ENCODE measurements at regions not wholly inside any gene's neighbourhood (a gene's known extent, or its start where the extent isn't known, plus 50 kb on each side); places are given as distances from the start of the nearest gene placed in this dataset.

- no peak for DNase-seq (ENCODE audit: low read depth)
These were observed 157.8 kb downstream of the CYRIA start for GRCh38 chr2:16507655-16508489.

- no peak for DNase-seq (ENCODE audit: low read depth)
These were observed 159.3 kb downstream of the CYRIA start for GRCh38 chr2:16506366-16506765.

GRCh38 chr2:16496426-16497388 lies 168.9 kb downstream of the CYRIA start:
- DNase-seq (ENCODE audit: low read depth) = no peak

GRCh38 chr2:16495509-16496208 lies 170.0 kb downstream of the CYRIA start:
- DNase-seq (ENCODE audit: low read depth) = no peak

GRCh38 chr2:16494836-16495508 lies 170.7 kb downstream of the CYRIA start:
- no peak for DNase-seq (ENCODE audit: low read depth)

GRCh38 chr2:16493788-16494187 lies 171.8 kb downstream of the CYRIA start:
- DNase-seq (ENCODE audit: low read depth) = no peak

GRCh38 chr2:16487686-16488085 lies 177.9 kb downstream of the CYRIA start:
- no peak for DNase-seq (ENCODE audit: low read depth)

- DNase-seq (ENCODE audit: low read depth) = no peak
These were observed 180.4 kb downstream of the CYRIA start for GRCh38 chr2:16485251-16485650.

GRCh38 chr2:16482460-16482859 lies 183.2 kb downstream of the CYRIA start:
- DNase-seq (ENCODE audit: low read depth) = no peak

GRCh38 chr2:16481351-16481750 lies 184.3 kb downstream of the CYRIA start:
- DNase-seq (ENCODE audit: low read depth) = no peak

GRCh38 chr2:16479721-16480120 lies 185.9 kb downstream of the CYRIA start:
- DNase-seq (ENCODE audit: low read depth) = no peak

- no peak for DNase-seq (ENCODE audit: low read depth)
These were observed 187.0 kb downstream of the CYRIA start for GRCh38 chr2:16478434-16479210.

- no peak for DNase-seq (ENCODE audit: low read depth)
These were observed 188.0 kb downstream of the CYRIA start for GRCh38 chr2:16477648-16478047.

GRCh38 chr2:16476866-16477265 lies 188.8 kb downstream of the CYRIA start:
- DNase-seq (ENCODE audit: low read depth) = no peak

GRCh38 chr2:16475986-16476567 lies 189.6 kb downstream of the CYRIA start:
- no peak for DNase-seq (ENCODE audit: low read depth)

GRCh38 chr2:16475586-16475985 lies 190.0 kb downstream of the CYRIA start:
- DNase-seq (ENCODE audit: low read depth) = no peak

GRCh38 chr2:16473575-16473974 lies 192.1 kb downstream of the CYRIA start:
- DNase-seq (ENCODE audit: low read depth) = no peak

- DNase-seq (ENCODE audit: low read depth) = no peak
These were observed 194.6 kb downstream of the CYRIA start for GRCh38 chr2:16470936-16471490.

- DNase-seq (ENCODE audit: low read depth) = no peak
These were observed 198.8 kb downstream of the CYRIA start for GRCh38 chr2:16466821-16467151.

GRCh38 chr2:16466133-16466820 lies 199.4 kb downstream of the CYRIA start:
- DNase-seq (ENCODE audit: low read depth) = no peak

All from fibroblast of gingiva (primary cell).